Trophoblast cell (in vitro differentiated cells and primary cell): ENCODE measurements at regions not wholly inside any gene's neighbourhood (a gene's known extent, or its start where the extent isn't known, plus 50 kb on each side); places are given as distances from the start of the nearest gene placed in this dataset.
A peak's percentile ranks its signal among the peaks of the same experiment; 100 is the strongest.

Experiments used
- DNase-seq, 2 donors: peaks; one replicate each; pipeline ENCODE4 v3.0.0-alpha.2; 2016
- H2AFZ ChIP-seq: 2 replicates; pipeline ENCODE4 v1.6.1; 2013; ENCODE audit warnings: low read length, moderate library complexity, mild to moderate bottlenecking; ENCODE audit not compliant: insufficient read depth, poor library complexity
- H2AK5ac ChIP-seq: 2 replicates; pipeline ENCODE4 v1.6.1; 2013; ENCODE audit warnings: mild to moderate bottlenecking, low read length
- H2BK120ac ChIP-seq: 2 replicates; pipeline ENCODE4 v1.6.1; 2013; ENCODE audit warnings: low read length, mild to moderate bottlenecking, moderate library complexity; ENCODE audit not compliant: insufficient read depth, poor library complexity
- H2BK12ac ChIP-seq: 2 replicates; pipeline ENCODE4 v1.6.1; 2013; ENCODE audit warnings: mild to moderate bottlenecking, low read length, moderate library complexity
- H2BK5ac ChIP-seq: 2 replicates; pipeline ENCODE4 v1.6.1; 2013; ENCODE audit warnings: low read length, low read depth, moderate library complexity, mild to moderate bottlenecking; ENCODE audit not compliant: poor library complexity
- H3K14ac ChIP-seq: 2 replicates; pipeline ENCODE4 v1.6.1; 2013; ENCODE audit warnings: mild to moderate bottlenecking, low read length
- H3K18ac ChIP-seq: 2 replicates; pipeline ENCODE4 v1.6.1; 2013; ENCODE audit warnings: mild to moderate bottlenecking, low read length
- H3K23ac ChIP-seq: 2 replicates; pipeline ENCODE4 v1.6.1; 2013; ENCODE audit warnings: low read length
- H3K27ac ChIP-seq: 2 replicates; pipeline ENCODE4 v1.5.1; 2013; ENCODE audit warnings: low read depth, mild to moderate bottlenecking, inconsistent platforms, low read length, moderate library complexity
- H3K27me3 ChIP-seq: 2 replicates; pipeline ENCODE4 v1.6.1; 2013; ENCODE audit warnings: inconsistent platforms, mild to moderate bottlenecking, low read length, moderate library complexity; ENCODE audit not compliant: insufficient read depth
- H3K36me3 ChIP-seq, 2 experiments: 1 replicate in 1 of 2; 2 replicates in 1 of 2; pipeline ENCODE4 v1.6.1; 2013; ENCODE audit warnings: low read length in 2 of 2, mild to moderate bottlenecking in 2 of 2, moderate library complexity in 1 of 2; ENCODE audit not compliant: insufficient read depth in 2 of 2, control insufficient read depth in 1 of 2
- H3K4ac ChIP-seq: 2 replicates; pipeline ENCODE4 v1.6.1; 2013; ENCODE audit warnings: low read depth, mild to moderate bottlenecking, low read length, moderate library complexity
- H3K4me1 ChIP-seq, 2 experiments: 1 replicate in 1 of 2; 2 replicates in 1 of 2; pipeline ENCODE4 v1.6.1; 2013; ENCODE audit warnings: low read length in 2 of 2, mild to moderate bottlenecking in 2 of 2, moderate library complexity in 1 of 2; ENCODE audit not compliant: insufficient read depth in 2 of 2, control insufficient read depth in 1 of 2
- H3K4me2 ChIP-seq: 2 replicates; pipeline ENCODE4 v1.6.1; 2013; ENCODE audit warnings: inconsistent platforms, mild to moderate bottlenecking, low read length, moderate library complexity
- H3K4me3 ChIP-seq: 2 replicates; pipeline ENCODE4 v1.5.1; 2013; ENCODE audit warnings: mild to moderate bottlenecking, low read depth, low read length, inconsistent platforms
- H3K79me1 ChIP-seq: one replicate; pipeline ENCODE4 v1.6.1; 2013; ENCODE audit warnings: low read length
- H3K79me2 ChIP-seq: 2 replicates; pipeline ENCODE4 v1.6.1; 2013; ENCODE audit warnings: low read length, mild to moderate bottlenecking; ENCODE audit not compliant: control insufficient read depth, insufficient read depth, poor library complexity
- H3K9ac ChIP-seq: 2 replicates; pipeline ENCODE4 v1.6.1; 2013; ENCODE audit warnings: mild to moderate bottlenecking, low read length
- H3K9me3 ChIP-seq: 2 replicates; pipeline ENCODE4 v1.6.1; 2013; ENCODE audit warnings: low read depth, mild to moderate bottlenecking, control low read depth, inconsistent platforms, low read length; ENCODE audit not compliant: insufficient read depth
- H4K12ac ChIP-seq: 2 replicates; pipeline ENCODE4 v1.6.1; 2013; ENCODE audit warnings: low read depth, mild to moderate bottlenecking, low read length, moderate library complexity
- H4K8ac ChIP-seq: 2 replicates; pipeline ENCODE4 v1.6.1; 2013; ENCODE audit warnings: low read depth, mild to moderate bottlenecking, low read length, moderate library complexity
- H4K91ac ChIP-seq: one replicate; pipeline ENCODE4 v1.6.1; 2013; ENCODE audit warnings: low read depth, mild to moderate bottlenecking, low read length, moderate library complexity
- WGBS: extraction: QIAGEN DNeasy Blood & Tissue Kit; methylation state at CpG from one replicate; pipeline ENCODE4 v1.1.7; 2013; ENCODE audit warnings: missing lambda C conversion rate; ENCODE audit not compliant: insufficient read length, insufficient coverage; ENCODE audit errors: extremely low coverage; 5-methylcytosine and 5-hydroxymethylcytosine counted together

DNA sequence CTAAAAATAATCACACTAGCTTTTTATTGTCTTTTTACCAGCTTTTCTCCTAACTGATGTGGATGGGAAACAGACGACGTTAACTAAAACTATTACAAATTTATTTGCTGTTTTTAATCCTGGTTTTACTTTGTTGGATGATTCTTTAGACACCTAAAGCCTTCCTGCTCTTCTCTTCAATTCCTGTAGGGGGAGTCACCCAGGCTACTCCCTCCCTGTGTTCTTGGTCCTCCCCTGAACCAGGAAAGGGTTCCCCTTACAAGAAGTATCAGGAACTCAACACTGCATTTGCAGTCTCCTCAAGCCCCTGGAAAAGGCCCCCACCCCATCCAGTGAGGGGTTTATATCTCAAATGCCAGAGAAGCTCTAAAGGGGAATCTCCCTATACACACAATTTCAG is 206.1 kb downstream of the SUCLA2 start:
- peaks cover 0 to 3% of the 10 kb centered on the region in 2 experiments for H3K4me1 ChIP-seq
- no peak overlapping the region for H2BK120ac ChIP-seq
- H2BK12ac ChIP-seq, result no peak overlapping the region
- H3K79me1 ChIP-seq, result no peaks in the 10 kb centered on the region
- DNase-seq, result peak in 1 of 2 donors; percentile 31
- H3K27ac ChIP-seq, result no peak overlapping the region
- H4K91ac ChIP-seq, result no peak overlapping the region
- no peak overlapping the region for H3K4me3 ChIP-seq
- no peak overlapping the region for H2BK5ac ChIP-seq
- H2AFZ ChIP-seq, result no peak overlapping the region
- no peak overlapping the region for H3K9ac ChIP-seq
- no CpG with 5 or more reads among the region's 2 CpGs for WGBS
- H3K4me2 ChIP-seq, result no peak overlapping the region
- no peak overlapping the region for H3K14ac ChIP-seq
- H4K8ac ChIP-seq, result no peak overlapping the region
- H3K23ac ChIP-seq, result no peak overlapping the region
- H3K4ac ChIP-seq, result no peak overlapping the region
- no peaks in the 10 kb centered on the region for H3K79me2 ChIP-seq
- H3K36me3 ChIP-seq, result peaks cover 0 to 2% of the 10 kb centered on the region in 2 experiments
- H4K12ac ChIP-seq, result no peak overlapping the region
- H2AK5ac ChIP-seq, result no peak overlapping the region
- peaks cover 6% of the 10 kb centered on the region for H3K9me3 ChIP-seq
- H3K27me3 ChIP-seq, result no peaks in the 10 kb centered on the region
- no peak overlapping the region for H3K18ac ChIP-seq

GRCh38 chr13:47790755-47791154 is 210.3 kb downstream of the SUCLA2 start:
- no CpG with 5 or more reads among the region's 2 CpGs for WGBS
- no peak overlapping the region for H3K4me2 ChIP-seq

GRCh38 chr13:47788844-47789243 is 212.2 kb downstream of the SUCLA2 start:
- Histone ChIP-seq H3K36me3 (peaks cover 0 to 2% of the 10 kb centered on the region in 2 experiments), H2BK12ac (no peak overlapping the region), H3K4me2 (no peak overlapping the region), H3K79me2 (no peaks in the 10 kb centered on the region), H3K23ac (no peak overlapping the region), H2AFZ (no peak overlapping the region), H4K91ac (no peak overlapping the region), H3K79me1 (no peaks in the 10 kb centered on the region), H3K4me3 (no peak overlapping the region), H3K4me1 (no peaks in the 10 kb centered on the region), H2BK5ac (no peak overlapping the region), H3K14ac (no peak overlapping the region), H3K27ac (no peak overlapping the region), H3K4ac (no peak overlapping the region), H3K9ac (no peak overlapping the region), H3K27me3 (no peaks in the 10 kb centered on the region), H4K8ac (no peak overlapping the region), H3K9me3 (peaks cover 6% of the 10 kb centered on the region), H3K18ac (no peak overlapping the region), H2BK120ac (no peak overlapping the region), H4K12ac (no peak overlapping the region), H2AK5ac (no peak overlapping the region)
- no peak for DNase-seq

More at GRCh38 chr13:47790755-47791154, 210.3 kb downstream of the SUCLA2 start:
- H2BK12ac ChIP-seq, result no peak overlapping the region
- no peak overlapping the region for H4K91ac ChIP-seq
- H3K4me3 ChIP-seq, result no peak overlapping the region
- no peaks in the 10 kb centered on the region for H3K4me1 ChIP-seq
- no peak overlapping the region for H3K18ac ChIP-seq
- H3K27me3 ChIP-seq, result no peaks in the 10 kb centered on the region
- H3K14ac ChIP-seq, result no peak overlapping the region
- no peak overlapping the region for H3K27ac ChIP-seq
- peaks cover 0 to 2% of the 10 kb centered on the region in 2 experiments for H3K36me3 ChIP-seq
- no peak overlapping the region for H2BK120ac ChIP-seq
- H2AK5ac ChIP-seq, result no peak overlapping the region
- H3K9ac ChIP-seq, result no peak overlapping the region
- peaks cover 6% of the 10 kb centered on the region for H3K9me3 ChIP-seq
- DNase-seq, result no peak
- no peak overlapping the region for H4K8ac ChIP-seq
- H3K4ac ChIP-seq, result no peak overlapping the region
- H3K79me2 ChIP-seq, result no peaks in the 10 kb centered on the region
- no peak overlapping the region for H2BK5ac ChIP-seq
- no peak overlapping the region for H4K12ac ChIP-seq
- no peak overlapping the region for H3K23ac ChIP-seq
- H2AFZ ChIP-seq, result no peak overlapping the region
- H3K79me1 ChIP-seq, result no peaks in the 10 kb centered on the region

GRCh38 chr13:47774671-47774994 is 226.4 kb downstream of the SUCLA2 start:
- DNase-seq, result no peak
- Histone ChIP-seq H3K9ac (no peak overlapping the region), H3K4me2 (no peak overlapping the region)

More at GRCh38 chr13:47774671-47774994, 226.4 kb downstream of the SUCLA2 start:
- Histone ChIP-seq H3K4me1 (peaks cover 0 to 5% of the 10 kb centered on the region in 2 experiments), H2BK12ac (no peak overlapping the region), H3K4me3 (no peak overlapping the region), H3K27ac (no peak overlapping the region), H3K36me3 (no peaks in the 10 kb centered on the region), H4K12ac (no peak overlapping the region), H3K4ac (no peak overlapping the region), H2BK120ac (no peak overlapping the region), H4K8ac (no peak overlapping the region), H3K23ac (no peak overlapping the region), H3K18ac (no peak overlapping the region), H3K79me2 (no peaks in the 10 kb centered on the region), H2AFZ (no peak overlapping the region), H3K27me3 (no peaks in the 10 kb centered on the region), H2AK5ac (no peak overlapping the region), H4K91ac (no peak overlapping the region), H3K14ac (no peak overlapping the region), H2BK5ac (no peak overlapping the region), H3K9me3 (no peaks in the 10 kb centered on the region), H3K79me1 (no peaks in the 10 kb centered on the region)
